Adipocyte (in vitro differentiated cells): ENCODE measurements at regions not wholly inside any gene's neighbourhood (a gene's known extent, or its start where the extent isn't known, plus 50 kb on each side); places are given as distances from the start of the nearest gene placed in this dataset.

Experiments
- DNase-seq: peaks from one replicate; pipeline ENCODE4 v3.0.0-alpha.2; 2015; ENCODE audit warnings: low read depth
- H3K27me3 ChIP-seq: replicated peaks from 2 replicates; pipeline ENCODE4 v1.7.0; 2013; ENCODE audit warnings: mild to moderate bottlenecking, low read length, moderate library complexity; ENCODE audit not compliant: control insufficient read depth, insufficient read depth
- H3K36me3 ChIP-seq: 2 replicates; pipeline ENCODE4 v1.7.0; 2013; ENCODE audit warnings: low read length, mild to moderate bottlenecking, moderate library complexity; ENCODE audit not compliant: control insufficient read depth, insufficient read depth, severe bottlenecking
- H3K4me1 ChIP-seq: 2 replicates; pipeline ENCODE4 v1.7.0; 2013; ENCODE audit warnings: mild to moderate bottlenecking, low read length, moderate library complexity; ENCODE audit not compliant: control insufficient read depth, insufficient read depth
- H3K4me3 ChIP-seq: 2 replicates; pipeline ENCODE4 v1.7.0; 2013; ENCODE audit warnings: mild to moderate bottlenecking, low read length, moderate library complexity
- H3K9ac ChIP-seq: 2 replicates; pipeline ENCODE4 v1.7.0; 2013; ENCODE audit warnings: mild to moderate bottlenecking, low read length, moderate library complexity
- H3K9me3 ChIP-seq: 2 replicates; pipeline ENCODE4 v1.7.0; 2013; ENCODE audit warnings: mild to moderate bottlenecking, low read length, moderate library complexity; ENCODE audit not compliant: control insufficient read depth

- Histone ChIP-seq H3K4me1 (peaks cover 17% of the 10 kb centered on the region), H3K4me3 (peak overlapping the region; percentile 4), H3K27me3 (peaks cover 15% of the 10 kb centered on the region), H3K36me3 (no peaks in the 10 kb centered on the region), H3K9me3 (no peaks in the 10 kb centered on the region), H3K9ac (no peak overlapping the region)
- peak; percentile 70 for DNase-seq
These were observed 94.1 kb upstream of the ACSL4 start for GRCh38 chrX:109826954-109827708.

- Histone ChIP-seq H3K9ac (no peak overlapping the region), H3K36me3 (no peaks in the 10 kb centered on the region), H3K4me3 (no peak overlapping the region), H3K4me1 (peaks cover 17% of the 10 kb centered on the region), H3K27me3 (peaks cover 14% of the 10 kb centered on the region), H3K9me3 (no peaks in the 10 kb centered on the region)
- DNase-seq: no peak
These were observed 94.7 kb upstream of the ACSL4 start for GRCh38 chrX:109827772-109828171.

GRCh38 chrX:109830157-109830703, 97.2 kb upstream of the ACSL4 start:
- Histone ChIP-seq H3K4me3 (no peak overlapping the region), H3K4me1 (peaks cover 17% of the 10 kb centered on the region), H3K27me3 (peaks cover 11% of the 10 kb centered on the region), H3K36me3 (no peaks in the 10 kb centered on the region), H3K9me3 (no peaks in the 10 kb centered on the region), H3K9ac (no peak overlapping the region)
- no peak for DNase-seq

- Histone ChIP-seq H3K4me1 (peaks cover 17% of the 10 kb centered on the region), H3K9me3 (no peaks in the 10 kb centered on the region), H3K4me3 (no peak overlapping the region), H3K27me3 (peaks cover 11% of the 10 kb centered on the region), H3K36me3 (no peaks in the 10 kb centered on the region), H3K9ac (no peak overlapping the region)
- DNase-seq: peak; percentile 60
These were observed 97.7 kb upstream of the ACSL4 start for GRCh38 chrX:109830704-109831206.

GRCh38 chrX:109831326-109831985, 98.4 kb upstream of the ACSL4 start:
- peaks cover 17% of the 10 kb centered on the region for H3K4me1 ChIP-seq
- no peak overlapping the region for H3K9ac ChIP-seq
- H3K4me3 ChIP-seq: no peak overlapping the region
- H3K27me3 ChIP-seq: peaks cover 7% of the 10 kb centered on the region
- DNase-seq: no peak
- H3K9me3 ChIP-seq: no peaks in the 10 kb centered on the region
- H3K36me3 ChIP-seq: no peaks in the 10 kb centered on the region

- H3K36me3 ChIP-seq: no peaks in the 10 kb centered on the region
- DNase-seq: peak; percentile 52
- peaks cover 36% of the 10 kb centered on the region for H3K4me1 ChIP-seq
These were observed 106.9 kb upstream of the ACSL4 start for GRCh38 chrX:109839694-109840567.

GRCh38 chrX:109840585-109840984, 107.5 kb upstream of the ACSL4 start:
- peak; percentile 88 for DNase-seq
- Histone ChIP-seq H3K4me3 (no peak overlapping the region), H3K36me3 (no peaks in the 10 kb centered on the region), H3K9ac (peak overlapping the region; percentile 44), H3K9me3 (no peaks in the 10 kb centered on the region), H3K27me3 (no peaks in the 10 kb centered on the region), H3K4me1 (peaks cover 38% of the 10 kb centered on the region)

More at GRCh38 chrX:109839694-109840567, 106.9 kb upstream of the ACSL4 start:
- Histone ChIP-seq H3K9me3 (no peaks in the 10 kb centered on the region), H3K9ac (peak overlapping the region; percentile 44), H3K4me3 (no peak overlapping the region), H3K27me3 (no peaks in the 10 kb centered on the region)

- H3K4me1 ChIP-seq: peaks cover 44% of the 10 kb centered on the region
- no peaks in the 10 kb centered on the region for H3K36me3 ChIP-seq
- H3K4me3 ChIP-seq: no peak overlapping the region
- no peaks in the 10 kb centered on the region for H3K27me3 ChIP-seq
- H3K9me3 ChIP-seq: no peaks in the 10 kb centered on the region
- no peak for DNase-seq
- H3K9ac ChIP-seq: no peak overlapping the region
These were observed 108.2 kb upstream of the ACSL4 start for GRCh38 chrX:109841257-109841656.

- Histone ChIP-seq H3K9me3 (no peaks in the 10 kb centered on the region), H3K4me1 (peaks cover 51% of the 10 kb centered on the region), H3K4me3 (no peak overlapping the region), H3K9ac (no peak overlapping the region), H3K27me3 (no peaks in the 10 kb centered on the region), H3K36me3 (no peaks in the 10 kb centered on the region)
- DNase-seq: peak; percentile 41
These were observed 109.0 kb upstream of the ACSL4 start for GRCh38 chrX:109841869-109842579.

- Histone ChIP-seq H3K27me3 (no peaks in the 10 kb centered on the region), H3K9ac (no peak overlapping the region), H3K4me1 (peaks cover 56% of the 10 kb centered on the region), H3K36me3 (no peaks in the 10 kb centered on the region), H3K9me3 (no peaks in the 10 kb centered on the region), H3K4me3 (no peak overlapping the region)
- no peak for DNase-seq
These were observed 109.6 kb upstream of the ACSL4 start for GRCh38 chrX:109842611-109843010.
